ELF-1 (cell line): ENCODE measurements at regions not wholly inside any gene's neighbourhood (a gene's known extent, or its start where the extent isn't known, plus 50 kb on each side); places are given as distances from the start of the nearest gene placed in this dataset.
"Not testable (repeated sequence)": the region's sequence is repeated elsewhere in the genome, so short reads cannot be mapped to it uniquely, and the experiment has no call there.

ENCODE experiments used
- DNase-seq: peaks from one replicate; pipeline ENCODE4 v3.0.0-alpha.2; 2016; ENCODE audit warnings: low read depth, low spot score

GRCh38 chr11:13135385-13136271 is 126.5 kb downstream of the RASSF10 start:
- DNase-seq: peak; percentile 44

- peak; percentile 27 for DNase-seq
Observed at GRCh38 chr11:13136272-13136596, 127.1 kb downstream of the RASSF10 start.

GRCh38 chr11:13137844-13138301 is 128.8 kb downstream of the RASSF10 start:
- DNase-seq: no peak

GRCh38 chr11:13139085-13139484 is 130.0 kb downstream of the RASSF10 start:
- DNase-seq: not testable (repeated sequence)

- DNase-seq: no peak
Observed at GRCh38 chr11:13140028-13140870, 131.1 kb downstream of the RASSF10 start.

GRCh38 chr11:13140873-13141655 is 131.9 kb downstream of the RASSF10 start:
- no peak for DNase-seq

GRCh38 chr11:13141731-13142709 is 132.9 kb downstream of the RASSF10 start:
- peak; percentile 52 for DNase-seq

- DNase-seq: peak; percentile 18
Observed at GRCh38 chr11:13143486-13144297, 133.9 kb upstream of the BMAL1 start.

- no peak for DNase-seq
Observed at GRCh38 chr11:13145461-13145860, 132.1 kb upstream of the BMAL1 start.

- no peak for DNase-seq
Observed at GRCh38 chr11:13149991-13150390, 127.6 kb upstream of the BMAL1 start.

GRCh38 chr11:13150487-13150886 is 127.1 kb upstream of the BMAL1 start:
- DNase-seq: no peak

- DNase-seq: no peak
Observed at GRCh38 chr11:13152264-13152663, 125.3 kb upstream of the BMAL1 start.

- no peak for DNase-seq
Observed at GRCh38 chr11:13152736-13153541, 124.7 kb upstream of the BMAL1 start.

- not testable (repeated sequence) for DNase-seq
Observed at GRCh38 chr11:13154374-13154773, 123.2 kb upstream of the BMAL1 start.

- DNase-seq: peak; percentile 39
Observed at GRCh38 chr11:13160346-13160745, 117.2 kb upstream of the BMAL1 start.

- no peak for DNase-seq
Observed at GRCh38 chr11:13160806-13161205, 116.8 kb upstream of the BMAL1 start.

- no peak for DNase-seq
Observed at GRCh38 chr11:13163158-13163557, 114.4 kb upstream of the BMAL1 start.

GRCh38 chr11:13166036-13166435 is 111.6 kb upstream of the BMAL1 start:
- DNase-seq: no peak

GRCh38 chr11:13168271-13168670 is 109.3 kb upstream of the BMAL1 start:
- DNase-seq: no peak
